Calu3 (cell line): ENCODE measurements at regions not wholly inside any gene's neighbourhood (a gene's known extent, or its start where the extent isn't known, plus 50 kb on each side); places are given as distances from the start of the nearest gene placed in this dataset.

ENCODE experiments used
- BruUV-seq: library from RNA; stranded (reverse); fragments of 400-500 nt; replicated peaks from 2 replicates; lab custom pipeline; 2021; lab: Mats Ljungman, UMichigan
- CTCF ChIA-PET: fragments of 300-600 bp; sonication (Branson Sonifier 250); formaldehyde crosslinking; loops from one replicate; lab custom pipeline; 2022; ENCODE audit warnings: antibody characterized with exemption; lab: Charles Lee
- DNase-seq: peaks from one replicate; pipeline ENCODE4 v3.0.0; 2022
- H3K27ac Mint-ChIP-seq: one replicate; pipeline ENCODE4 v1.8.0; 2022; ENCODE audit warnings: mixed read lengths; ENCODE audit not compliant: unreplicated experiment
- H3K27me3 Mint-ChIP-seq: one replicate; pipeline ENCODE4 v1.8.0; 2022; ENCODE audit warnings: mixed read lengths; ENCODE audit not compliant: unreplicated experiment
- H3K36me3 Mint-ChIP-seq: one replicate; pipeline ENCODE4 v1.8.0; 2022; ENCODE audit warnings: mild to moderate bottlenecking, moderate library complexity, mixed read lengths; ENCODE audit not compliant: insufficient read depth, unreplicated experiment
- H3K4me1 Mint-ChIP-seq: one replicate; pipeline ENCODE4 v1.8.0; 2022; ENCODE audit warnings: mild to moderate bottlenecking, low read depth, mixed read lengths; ENCODE audit not compliant: unreplicated experiment
- H3K4me3 Mint-ChIP-seq: one replicate; pipeline ENCODE4 v1.8.0; 2022; ENCODE audit warnings: mild to moderate bottlenecking, low read depth, moderate library complexity, mixed read lengths; ENCODE audit not compliant: unreplicated experiment
- H3K9me3 Mint-ChIP-seq: one replicate; pipeline ENCODE4 v1.8.0; 2022; ENCODE audit warnings: low read depth, mixed read lengths; ENCODE audit not compliant: unreplicated experiment
- CTCF ChIP-seq: fragments of 200-600 bp; IDR thresholded peaks from one replicate; pipeline ENCODE4 v1.8.0; 2022; ENCODE audit warnings: antibody characterized with exemption; ENCODE audit not compliant: unreplicated experiment
- intact Hi-C: fragments of 100-400 bp; cut with micrococcal nuclease; formaldehyde crosslinking; loops from one replicate; pipeline ENCODE4 v1.10.0; 2022; ENCODE audit not compliant: unreplicated experiment

- peaks cover 3% of the 10 kb centered on the region for H3K9me3 Mint-ChIP-seq
- no peak overlapping the region for H3K27ac Mint-ChIP-seq
- peaks cover 22% of the 10 kb centered on the region for H3K27me3 Mint-ChIP-seq
- CTCF ChIA-PET = no interaction called here
- DNase-seq = no peak
- H3K36me3 Mint-ChIP-seq = no peaks in the 10 kb centered on the region
- intact Hi-C loops = no loop called here
- no peaks in the 10 kb centered on the region for H3K4me1 Mint-ChIP-seq
- no TSS peak for BruUV-seq
- no peak for TF ChIP-seq CTCF
- no peak overlapping the region for H3K4me3 Mint-ChIP-seq
These were observed 93.0 kb downstream of the ZXDA start for GRCh38 chrX:57817302-57817701.

GRCh38 chrX:57772637-57773036 lies 92.6 kb upstream of the NLRP2B start:
- intact Hi-C loops = no loop called here
- CTCF ChIA-PET = interaction anchor here (1.1 kb wide), 1 partner anchor 13 kb away, joined by 3 read pairs; no protein-coding TSS in a partner anchor
- Mint-ChIP-seq H3K4me3 (no peak overlapping the region), H3K27ac (no peak overlapping the region), H3K9me3 (no peaks in the 10 kb centered on the region), H3K36me3 (no peaks in the 10 kb centered on the region), H3K27me3 (no peaks in the 10 kb centered on the region), H3K4me1 (no peaks in the 10 kb centered on the region)
- no peak for DNase-seq
- BruUV-seq = no TSS peak
- no peak for TF ChIP-seq CTCF

GRCh38 chrX:57771689-57772088 lies 91.6 kb upstream of the NLRP2B start:
- intact Hi-C loops = no loop called here
- H3K27ac Mint-ChIP-seq = no peak overlapping the region
- no peaks in the 10 kb centered on the region for H3K36me3 Mint-ChIP-seq
- no peaks in the 10 kb centered on the region for H3K27me3 Mint-ChIP-seq
- no TSS peak for BruUV-seq
- no peak for DNase-seq
- CTCF ChIA-PET = interaction anchor here (1.1 kb wide), 1 partner anchor 12 kb away, joined by 3 read pairs; no protein-coding TSS in a partner anchor
- H3K4me3 Mint-ChIP-seq = no peak overlapping the region
- no peak for TF ChIP-seq CTCF
- H3K9me3 Mint-ChIP-seq = peaks cover 2% of the 10 kb centered on the region
- no peaks in the 10 kb centered on the region for H3K4me1 Mint-ChIP-seq

- CTCF ChIA-PET = no interaction called here
- Mint-ChIP-seq H3K4me1 (no peaks in the 10 kb centered on the region), H3K27ac (no peak overlapping the region), H3K27me3 (no peaks in the 10 kb centered on the region), H3K9me3 (peaks cover 6% of the 10 kb centered on the region), H3K4me3 (no peak overlapping the region), H3K36me3 (no peaks in the 10 kb centered on the region)
- no peak for TF ChIP-seq CTCF
- BruUV-seq = no TSS peak
- no peak for DNase-seq
- intact Hi-C loops = no loop called here
These were observed 72.8 kb upstream of the NLRP2B start for GRCh38 chrX:57752866-57753265.
